BJ (cell line): ENCODE measurements at regions not wholly inside any gene's neighbourhood (a gene's known extent, or its start where the extent isn't known, plus 50 kb on each side); places are given as distances from the start of the nearest gene placed in this dataset.

ENCODE experiments used
- CTCF ChIA-PET: fragments of 350-600 bp; formaldehyde crosslinking; extraction: SDS; loops from one replicate; lab custom pipeline; 2021; ENCODE audit warnings: antibody characterized with exemption, inconsistent platforms; lab: Yijun Ruan, JAX
- POLR2A ChIA-PET: fragments of 300-600 bp; sonication (Branson Sonifier 250); formaldehyde crosslinking; extraction: SDS; loops from one replicate; lab custom pipeline; 2021; ENCODE audit warnings: antibody characterized with exemption; lab: Charles Lee
- DNase-seq: peaks from one replicate; pipeline ENCODE4 v3.0.0-alpha.2; 2011; ENCODE audit warnings: low read depth
- H3K27me3 ChIP-seq: 2 replicates; pipeline ENCODE4 v1.6.0; 2011; ENCODE audit warnings: low read length; ENCODE audit not compliant: control insufficient read depth, insufficient read depth
- H3K36me3 ChIP-seq: 2 replicates; pipeline ENCODE4 v1.5.1; 2011; ENCODE audit warnings: low read length; ENCODE audit not compliant: control insufficient read depth, insufficient read depth
- H3K4me3 ChIP-seq: 2 replicates; pipeline ENCODE4 v1.5.1; 2011; ENCODE audit warnings: low read depth, mild to moderate bottlenecking, control low read depth, low read length
- TF ChIP-seq, protein P1 (sequence below): IDR thresholded peaks from 2 replicates; pipeline ENCODE4 v1.5.1; 2011; ENCODE audit warnings: low read depth, mild to moderate bottlenecking, control low read depth, inconsistent platforms, low read length, moderate library complexity; ENCODE audit not compliant: insufficient read depth

DNA sequence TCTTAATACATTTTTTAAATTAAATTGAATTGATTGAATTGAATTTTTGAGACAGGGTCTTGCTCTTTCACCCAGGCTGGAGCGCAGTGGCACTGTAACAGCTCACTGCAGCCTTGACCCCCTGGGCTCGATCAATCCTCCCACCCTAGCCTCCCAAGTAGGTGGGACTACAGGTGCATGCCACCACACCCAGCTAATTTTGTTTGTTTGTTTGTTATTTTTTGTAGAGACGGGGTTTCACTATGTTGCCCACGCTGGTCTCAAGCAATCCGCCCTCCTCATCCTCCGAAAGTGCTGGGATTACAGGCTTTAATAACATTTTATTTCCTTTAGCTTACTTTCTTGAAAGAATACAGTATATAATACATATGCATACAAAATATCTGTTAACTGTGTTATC lies 226.9 kb downstream of the BUD13 start:
- ChIA-PET CTCF (no interaction called here), POLR2A (no interaction called here)
- Histone ChIP-seq H3K27me3 (no peaks in the 10 kb centered on the region), H3K36me3 (no peaks in the 10 kb centered on the region), H3K4me3 (no peak overlapping the region)
- TF ChIP-seq, protein P1, sequence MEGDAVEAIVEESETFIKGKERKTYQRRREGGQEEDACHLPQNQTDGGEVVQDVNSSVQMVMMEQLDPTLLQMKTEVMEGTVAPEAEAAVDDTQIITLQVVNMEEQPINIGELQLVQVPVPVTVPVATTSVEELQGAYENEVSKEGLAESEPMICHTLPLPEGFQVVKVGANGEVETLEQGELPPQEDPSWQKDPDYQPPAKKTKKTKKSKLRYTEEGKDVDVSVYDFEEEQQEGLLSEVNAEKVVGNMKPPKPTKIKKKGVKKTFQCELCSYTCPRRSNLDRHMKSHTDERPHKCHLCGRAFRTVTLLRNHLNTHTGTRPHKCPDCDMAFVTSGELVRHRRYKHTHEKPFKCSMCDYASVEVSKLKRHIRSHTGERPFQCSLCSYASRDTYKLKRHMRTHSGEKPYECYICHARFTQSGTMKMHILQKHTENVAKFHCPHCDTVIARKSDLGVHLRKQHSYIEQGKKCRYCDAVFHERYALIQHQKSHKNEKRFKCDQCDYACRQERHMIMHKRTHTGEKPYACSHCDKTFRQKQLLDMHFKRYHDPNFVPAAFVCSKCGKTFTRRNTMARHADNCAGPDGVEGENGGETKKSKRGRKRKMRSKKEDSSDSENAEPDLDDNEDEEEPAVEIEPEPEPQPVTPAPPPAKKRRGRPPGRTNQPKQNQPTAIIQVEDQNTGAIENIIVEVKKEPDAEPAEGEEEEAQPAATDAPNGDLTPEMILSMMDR, result no peak
- DNase-seq, result no peak

DNA sequence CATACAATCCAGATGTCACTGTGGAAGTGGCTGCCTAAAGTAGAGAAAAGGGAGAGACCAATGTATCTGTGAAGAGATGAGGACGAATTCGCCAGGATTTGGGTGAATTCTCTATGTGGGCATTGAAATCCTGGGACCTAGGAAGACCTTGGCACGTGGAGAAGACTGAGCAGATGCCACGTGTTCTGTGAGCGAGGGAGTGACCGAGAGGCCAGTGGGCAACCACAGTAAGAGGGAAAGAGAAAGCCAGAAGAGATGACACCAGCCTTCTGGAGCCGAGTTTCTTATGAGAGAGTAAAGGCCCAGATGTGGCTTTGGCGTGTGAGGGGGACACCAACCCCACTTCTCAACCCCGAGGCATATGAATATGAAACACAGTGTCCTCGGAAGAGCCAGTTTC lies 228.1 kb downstream of the BUD13 start:
- Histone ChIP-seq H3K36me3 (no peaks in the 10 kb centered on the region), H3K4me3 (no peak overlapping the region), H3K27me3 (no peaks in the 10 kb centered on the region)
- DNase-seq, result no peak
- CTCF ChIA-PET, result no interaction called here
- POLR2A ChIA-PET, result no interaction called here
- TF ChIP-seq, protein P1, result no peak

DNA sequence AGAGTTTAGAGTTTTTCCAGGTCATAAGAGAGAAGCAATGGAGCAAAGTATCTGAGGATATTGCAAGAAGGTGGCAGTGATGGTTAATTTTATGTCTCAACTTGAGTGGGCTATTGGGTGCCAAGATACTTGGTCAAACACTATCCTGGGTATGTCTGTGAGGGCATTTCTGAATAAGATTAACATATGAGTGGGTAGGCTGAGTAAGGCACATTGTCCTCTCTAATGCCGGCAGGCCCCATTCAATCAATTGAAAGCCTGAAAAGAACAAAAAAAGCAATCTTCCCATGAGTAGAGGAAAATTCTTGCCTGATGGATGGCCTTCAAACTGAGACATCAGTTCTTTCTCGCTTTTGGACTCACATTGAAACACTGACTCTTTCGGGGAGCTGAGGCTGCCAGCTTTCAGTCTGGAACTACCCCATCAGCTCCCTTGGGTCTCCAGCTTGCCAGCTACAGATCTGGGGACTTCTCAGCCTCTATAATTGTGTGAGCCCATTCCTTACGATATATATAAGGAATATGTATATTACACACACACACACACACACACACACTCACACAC lies 228.8 kb downstream of the BUD13 start:
- TF ChIP-seq, protein P1, result no peak
- H3K27me3 ChIP-seq, result no peaks in the 10 kb centered on the region
- ChIA-PET CTCF (no interaction called here), POLR2A (no interaction called here)
- DNase-seq, result no peak
- no peaks in the 10 kb centered on the region for H3K36me3 ChIP-seq
- H3K4me3 ChIP-seq, result no peak overlapping the region

DNA sequence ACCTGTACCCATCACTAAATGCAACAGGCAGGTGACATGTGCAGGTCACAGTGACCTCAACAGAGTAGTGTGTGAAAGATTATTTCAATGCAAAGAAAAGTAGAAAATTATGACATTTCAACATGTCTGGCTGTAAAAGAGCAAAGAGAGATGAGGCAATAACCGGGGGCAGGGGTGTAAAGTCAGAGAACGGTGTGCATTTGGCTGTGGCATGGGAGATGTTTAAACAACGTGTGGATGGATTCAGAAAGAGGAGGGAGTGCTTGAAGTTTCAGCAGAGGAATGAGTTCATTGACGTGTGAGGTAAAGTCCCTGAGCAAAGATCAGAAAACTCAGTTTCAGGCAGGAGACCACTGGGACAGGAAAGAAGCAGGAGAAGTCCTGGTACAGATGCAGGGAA lies 229.7 kb downstream of the BUD13 start:
- CTCF ChIA-PET, result no interaction called here

DNA sequence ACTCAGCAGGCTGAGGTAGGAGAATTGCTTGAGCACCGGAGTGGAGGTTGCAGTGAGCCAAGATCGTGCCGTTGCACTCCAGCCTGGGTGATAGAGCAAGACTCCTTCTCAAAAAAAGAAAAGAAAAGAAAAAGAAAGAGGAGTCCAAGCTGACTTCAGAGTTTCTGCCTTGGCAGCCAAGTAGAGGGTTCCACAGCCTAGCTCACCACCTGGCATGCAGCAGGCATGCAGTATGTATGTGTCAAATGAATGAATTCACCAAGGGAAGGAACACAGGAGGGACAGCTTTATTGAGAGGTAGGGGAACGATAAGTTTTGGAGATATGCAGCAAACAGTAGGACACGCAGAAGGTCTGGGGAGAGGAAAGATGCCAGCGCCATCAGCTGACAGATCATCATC lies 230.4 kb downstream of the BUD13 start:
- H3K4me3 ChIP-seq, result no peak overlapping the region
- CTCF ChIA-PET, result no interaction called here
- no peaks in the 10 kb centered on the region for H3K36me3 ChIP-seq
- no peak for DNase-seq
- TF ChIP-seq, protein P1, result no peak
- H3K27me3 ChIP-seq, result peaks cover under 1% of the 10 kb centered on the region; the same call in 1 of the 2 replicates
- POLR2A ChIA-PET, result no interaction called here

More for the DNA sequence above, 229.7 kb downstream of the BUD13 start:
- no peaks in the 10 kb centered on the region for H3K27me3 ChIP-seq
- no peak for DNase-seq
- POLR2A ChIA-PET, result no interaction called here
- no peaks in the 10 kb centered on the region for H3K36me3 ChIP-seq
- TF ChIP-seq, protein P1, result no peak
- no peak overlapping the region for H3K4me3 ChIP-seq
